SK-N-MC (cell line): ENCODE measurements at regions not wholly inside any gene's neighbourhood (a gene's known extent, or its start where the extent isn't known, plus 50 kb on each side); places are given as distances from the start of the nearest gene placed in this dataset.

Experiments used
- EZH2 ChIP-seq: fragments of 200-600 bp; sonication (generic); IDR thresholded peaks from one replicate; pipeline ENCODE4 v1.6.1; 2017; ENCODE audit warnings: antibody characterized with exemption
- FOXP2 ChIP-seq: optimal IDR thresholded peaks from 2 replicates; pipeline ENCODE3; 2011; ENCODE audit warnings: mild to moderate bottlenecking, moderate library complexity; ENCODE audit not compliant: insufficient read depth; ENCODE audit errors: extremely low read length, control extremely low read depth
- POLR2AphosphoS5 ChIP-seq: IDR thresholded peaks from 2 replicates; pipeline ENCODE4 v1.6.1; 2012; ENCODE audit warnings: mild to moderate bottlenecking, low read depth, low read length, borderline replicate concordance

DNA sequence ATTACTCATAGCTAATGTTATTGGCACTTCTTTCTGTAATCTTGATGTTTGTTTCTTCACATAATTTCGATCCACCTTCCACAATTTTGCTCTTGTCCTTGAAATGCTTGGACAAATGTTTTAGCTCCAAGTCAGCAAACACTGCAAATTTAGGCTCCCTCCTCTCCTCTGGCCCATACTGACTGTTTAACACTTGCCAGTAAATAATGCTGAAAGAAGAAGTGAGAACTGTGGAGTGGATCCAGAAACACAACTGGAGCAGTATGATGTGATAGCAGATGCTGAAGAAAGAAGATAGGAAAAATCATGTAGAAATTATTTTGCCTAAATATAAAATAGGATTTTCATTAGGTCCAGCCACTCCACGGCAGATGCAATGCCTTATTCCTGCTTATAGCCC lies 415.0 kb upstream of the GYPC start:
- TF ChIP-seq POLR2AphosphoS5 (no peak), EZH2 (no peak), FOXP2 (no peak)
